ENCODE measurements at regions not wholly inside any gene's neighbourhood (a gene's known extent, or its start where the extent isn't known, plus 50 kb on each side); places are given as distances from the start of the nearest gene placed in this dataset.

DNA sequence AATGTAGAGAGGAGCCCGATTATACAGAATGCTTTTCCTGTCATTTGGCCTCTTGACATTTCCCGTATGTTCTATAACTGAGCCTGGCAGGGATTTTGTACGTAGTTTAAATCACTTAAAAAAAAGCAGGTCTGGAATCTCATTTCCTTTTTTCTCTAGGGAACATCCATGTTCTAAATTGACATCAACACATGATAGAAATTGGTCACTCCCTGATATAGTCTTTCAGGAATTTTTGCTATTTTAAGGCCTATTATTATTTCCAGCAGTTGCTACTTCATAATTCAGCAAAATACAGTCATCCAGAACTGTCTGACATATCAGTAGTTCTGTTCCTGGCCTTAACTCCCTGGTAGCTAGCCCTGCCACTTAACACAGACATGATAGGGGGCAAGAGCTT, 565.7 kb upstream of the ZEB2 start:
- DNase-seq: no peak

DNA sequence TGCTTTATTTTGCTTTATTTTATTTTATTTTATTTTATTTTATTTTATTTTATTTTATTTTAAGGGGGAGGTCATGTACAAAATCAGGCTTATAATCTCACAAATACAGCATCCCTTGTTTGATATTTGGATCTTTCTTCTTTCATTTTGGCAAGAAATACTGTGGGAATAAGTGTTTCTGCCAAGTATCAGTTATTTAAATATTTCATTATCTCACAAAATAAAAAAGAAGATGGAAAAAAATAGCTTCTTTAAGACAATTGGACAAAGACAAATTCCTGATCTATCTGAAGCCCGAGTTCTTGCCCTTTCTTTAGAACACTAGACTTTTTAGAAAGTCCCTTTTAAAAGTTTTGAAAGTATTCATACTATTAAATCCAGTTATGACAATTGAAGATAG, 560.5 kb upstream of the ZEB2 start:
- no peak for DNase-seq

DNA sequence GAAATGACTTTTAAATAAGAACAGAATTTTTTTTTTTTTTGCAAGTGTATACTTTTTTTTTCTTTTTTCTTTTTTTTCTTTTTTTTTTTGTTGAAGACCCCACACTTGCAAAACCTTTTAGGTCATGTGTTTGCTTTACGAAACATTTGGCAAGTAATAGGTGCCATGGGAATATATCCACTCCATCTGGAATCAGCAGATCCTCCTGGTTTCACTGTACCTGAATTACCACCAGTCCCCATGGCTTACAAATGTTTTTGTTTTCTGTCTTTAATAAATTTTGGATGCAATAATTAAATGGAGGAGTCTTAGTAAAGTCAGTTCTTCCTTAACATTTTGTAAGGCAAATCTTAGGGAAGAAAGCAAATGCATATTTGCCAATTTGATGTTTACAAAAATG, 559.7 kb upstream of the ZEB2 start:
- DNase-seq: no peak

DNA sequence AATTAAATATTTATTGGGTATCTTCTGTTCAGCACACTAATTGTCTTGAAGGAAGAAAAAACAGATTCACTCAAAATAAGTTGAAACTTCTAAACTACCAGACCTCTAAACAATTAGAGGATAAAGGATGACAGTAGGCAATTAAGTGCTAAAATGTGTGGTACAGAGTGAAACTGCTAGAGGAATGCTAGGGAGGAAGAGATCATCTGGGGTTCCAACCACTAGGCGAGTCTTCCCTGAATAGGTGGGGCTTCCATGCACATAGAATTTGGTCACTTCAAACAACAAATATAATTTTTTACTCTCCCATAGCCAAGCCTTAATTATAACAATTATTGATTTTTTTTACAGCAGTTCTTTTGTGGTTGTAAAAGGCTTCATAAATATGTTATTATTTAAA, 559.0 kb upstream of the ZEB2 start:
- no peak for DNase-seq

DNA sequence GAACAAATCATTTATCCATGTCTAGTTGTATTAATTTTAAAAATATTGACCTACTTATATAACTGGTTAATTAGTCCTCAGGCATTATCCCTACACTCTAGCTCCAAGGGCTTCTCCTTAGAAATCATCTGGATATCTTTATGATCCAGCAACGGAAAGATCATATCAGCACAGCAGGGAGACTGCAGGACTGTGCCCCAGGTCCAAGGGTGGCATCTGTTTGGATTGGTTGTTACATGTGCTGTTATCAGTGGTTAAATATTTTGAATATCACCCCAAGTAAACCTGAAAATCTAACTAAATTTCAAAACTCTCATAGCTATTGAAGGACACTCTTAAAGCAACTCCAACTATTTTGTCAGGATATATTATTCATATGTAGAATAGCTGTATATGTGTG, 556.2 kb upstream of the ZEB2 start:
- no peak for DNase-seq

DNA sequence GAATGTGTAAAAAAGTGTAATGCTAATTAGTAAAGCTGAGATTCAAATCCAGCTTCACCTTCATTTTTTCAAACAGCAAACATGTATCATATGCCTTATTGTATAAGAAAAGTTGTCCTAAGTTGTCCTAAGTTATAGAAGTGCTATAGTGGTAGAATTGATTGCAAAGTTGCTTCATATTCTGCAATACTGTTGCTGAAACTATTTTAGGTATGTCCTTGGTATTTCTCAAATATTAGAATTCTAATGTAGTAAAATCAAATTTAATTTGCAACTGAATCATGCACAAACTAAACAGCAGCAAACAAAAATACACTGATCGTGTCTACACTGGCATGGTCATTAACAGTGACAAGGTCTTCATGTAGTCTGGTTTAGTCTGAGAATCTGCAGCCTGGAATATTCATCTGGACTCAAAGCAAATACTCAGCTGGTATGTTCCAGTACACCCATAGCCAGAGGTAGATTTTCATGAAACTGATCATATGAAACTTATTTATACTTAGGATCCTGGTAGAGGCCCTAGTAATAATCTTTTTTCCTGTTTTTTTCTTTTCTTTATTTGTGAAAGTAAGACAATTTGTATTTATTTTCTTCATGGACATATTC, 555.6 kb upstream of the ZEB2 start:
- DNase-seq: no peak

DNA sequence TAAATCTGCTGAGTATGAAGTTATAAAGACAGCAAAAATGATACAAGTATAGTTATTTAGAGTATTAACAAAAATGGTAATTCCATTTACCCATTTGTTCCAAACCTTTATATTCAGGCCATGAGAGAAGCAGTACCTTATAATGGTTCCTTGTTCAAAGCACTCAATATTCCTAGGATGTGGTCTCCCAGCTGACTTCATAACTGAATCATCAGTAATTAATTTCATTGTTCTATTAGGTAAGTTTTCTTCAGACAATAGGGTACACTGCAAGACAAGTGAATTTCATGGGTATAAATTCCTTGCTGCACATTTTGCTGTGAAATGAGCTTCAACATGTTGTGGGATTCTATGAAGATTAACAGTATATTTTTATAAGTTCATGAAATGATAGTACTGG, 550.8 kb upstream of the ZEB2 start:
- no peak for DNase-seq

DNA sequence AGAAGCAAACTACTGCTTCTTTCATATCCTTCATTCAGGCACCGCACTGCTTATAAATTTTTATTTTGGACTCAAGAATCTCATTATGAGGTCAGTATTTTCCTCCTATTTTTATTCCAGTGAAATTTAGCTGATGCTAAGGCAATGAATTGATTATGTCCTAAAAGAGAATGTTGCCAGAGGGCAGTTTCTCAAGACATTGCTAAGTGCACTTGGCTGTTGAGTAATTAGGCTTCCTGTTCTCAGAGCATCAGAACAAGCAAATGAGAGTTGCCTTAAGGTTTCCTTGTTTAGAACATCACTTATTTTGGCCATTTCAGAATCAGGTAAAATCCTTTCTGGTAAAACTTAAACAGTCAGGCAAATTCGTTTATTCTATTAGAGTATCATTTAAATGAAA, 548.6 kb upstream of the ZEB2 start:
- DNase-seq: no peak

DNA sequence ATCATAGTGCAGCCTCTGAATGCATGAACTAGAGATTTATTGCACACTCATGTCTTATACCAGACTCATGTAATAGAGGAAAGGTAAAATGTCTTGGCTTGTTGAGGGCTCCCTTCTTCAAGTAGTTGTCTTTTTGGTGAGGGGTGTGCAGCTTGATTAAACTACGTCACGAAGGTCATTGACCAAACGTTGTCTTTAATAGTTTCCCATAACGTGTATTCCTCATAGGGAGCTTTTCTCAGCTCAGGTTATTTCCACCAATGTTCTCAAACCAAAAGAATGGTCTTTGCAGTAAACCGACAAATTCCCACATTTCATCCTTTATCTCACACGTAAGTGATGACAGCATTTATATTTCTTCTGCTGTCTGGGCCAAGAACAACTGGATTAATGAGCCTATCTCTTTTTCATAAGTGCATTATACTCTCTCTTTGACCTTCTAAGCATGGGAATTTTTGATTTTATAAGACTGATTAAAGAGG, 547.7 kb upstream of the ZEB2 start:
- DNase-seq: no peak

DNA sequence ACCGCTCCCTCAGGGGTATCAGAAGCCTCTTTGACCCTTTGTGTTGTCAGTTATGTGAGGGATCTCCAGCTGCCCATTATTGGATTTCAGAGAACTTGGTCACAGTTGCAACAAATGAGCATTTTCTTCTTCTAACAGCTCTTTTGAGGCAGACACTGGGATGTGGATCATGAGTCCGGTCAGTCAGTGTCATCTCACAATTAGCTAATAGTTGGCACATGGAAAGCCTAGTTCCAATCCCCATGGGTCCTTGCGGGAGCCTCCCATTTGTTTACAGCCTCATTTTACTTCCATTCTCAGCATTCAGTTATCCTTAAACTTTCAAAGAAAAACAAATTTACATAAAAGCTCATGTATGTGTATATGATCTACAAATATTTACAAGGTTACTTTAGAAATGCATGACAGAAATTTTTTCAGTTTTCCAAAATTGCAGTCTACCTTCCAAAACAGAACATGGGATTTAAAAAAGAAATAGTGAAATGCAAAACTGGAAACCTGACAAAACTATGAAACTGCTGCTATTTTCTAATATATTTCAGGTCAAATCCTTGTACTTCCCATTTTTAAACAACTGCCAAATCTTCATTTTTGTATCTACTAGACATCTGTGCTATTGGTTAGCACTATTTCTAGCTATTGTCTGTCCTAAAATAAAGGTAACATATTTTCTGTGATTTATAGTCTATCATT, 547.1 kb upstream of the ZEB2 start:
- DNase-seq: no peak

DNA sequence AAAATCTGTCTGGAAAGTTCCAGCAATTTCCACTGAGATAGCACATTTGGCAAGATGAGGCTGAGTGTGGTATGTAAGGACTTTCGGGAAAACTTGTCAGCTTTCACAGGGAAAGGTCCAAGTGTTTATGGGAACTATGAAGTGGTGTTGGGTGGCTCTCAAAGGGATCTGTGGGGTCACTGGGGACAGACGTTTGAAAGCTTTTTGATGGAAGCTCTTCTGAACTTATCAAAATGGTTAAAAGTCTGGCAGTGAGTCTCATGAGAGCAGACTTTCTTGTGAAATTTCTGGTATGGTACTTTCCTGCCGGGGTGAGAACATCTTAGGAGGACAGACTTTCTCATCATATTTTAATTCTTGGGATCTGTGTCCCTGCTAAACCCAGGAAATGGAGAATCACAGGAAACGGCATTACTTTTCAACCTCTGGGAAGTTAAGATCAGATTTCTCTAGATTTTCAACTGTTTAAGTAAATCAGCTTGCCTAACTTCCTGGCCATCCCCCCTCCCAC, 546.3 kb upstream of the ZEB2 start:
- no peak for DNase-seq

DNA sequence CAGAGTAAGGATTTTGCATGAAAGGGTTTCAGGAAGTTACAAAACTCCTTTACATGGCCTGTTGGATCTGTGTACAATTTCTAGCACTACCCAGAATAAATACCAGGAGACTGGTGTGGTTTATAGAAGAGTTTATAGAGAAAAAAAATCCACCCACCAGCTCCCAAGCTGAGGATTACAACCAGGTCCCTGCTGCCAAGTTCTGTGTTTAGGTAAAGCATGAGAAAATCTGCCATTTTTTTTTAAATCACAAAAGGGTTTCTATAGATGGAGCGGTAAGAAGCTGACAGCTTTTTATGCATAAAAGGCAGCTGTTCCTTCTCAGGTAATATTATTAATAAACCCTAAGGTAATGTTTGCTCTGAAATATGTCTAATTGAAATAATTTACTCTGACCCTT, 545.4 kb upstream of the ZEB2 start:
- DNase-seq: no peak

DNA sequence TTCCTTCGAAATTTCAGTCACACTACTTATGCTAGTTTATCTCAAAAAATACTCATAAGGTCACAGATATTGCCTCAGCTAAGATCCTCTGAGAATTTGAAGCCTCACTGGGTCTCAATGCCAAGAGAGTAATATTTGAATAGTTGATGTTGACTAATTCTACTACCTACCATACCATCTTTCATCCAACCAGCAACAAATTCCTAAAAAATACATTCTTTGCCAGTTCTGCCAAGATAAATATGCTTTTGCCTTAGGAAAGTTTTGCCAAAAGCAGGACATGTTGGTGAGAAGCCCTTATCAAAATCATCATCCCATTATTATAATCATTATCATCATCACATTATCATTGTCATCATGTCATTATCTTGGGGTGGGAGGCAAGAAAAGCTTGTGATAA, 544.6 kb upstream of the ZEB2 start:
- DNase-seq: no peak

DNA sequence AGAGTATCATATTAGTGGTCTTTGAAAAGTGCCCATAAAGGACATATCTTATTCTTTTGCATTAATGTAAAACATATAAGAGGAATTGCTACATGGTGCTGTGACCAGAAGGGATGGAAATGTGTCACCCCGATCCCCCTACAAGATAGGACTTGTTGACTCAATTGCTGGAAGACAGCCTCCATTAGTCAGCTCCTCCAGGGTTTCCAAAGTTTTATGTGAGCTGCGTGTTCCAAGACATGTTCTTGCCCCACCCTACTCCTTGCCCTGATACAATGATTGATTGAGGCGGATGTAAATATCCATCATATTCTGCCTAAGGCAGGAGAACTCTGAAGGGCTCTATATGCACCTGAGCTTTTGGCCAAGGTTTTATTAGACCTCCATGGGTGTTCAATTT, 541.0 kb upstream of the ZEB2 start:
- DNase-seq: no peak

DNA sequence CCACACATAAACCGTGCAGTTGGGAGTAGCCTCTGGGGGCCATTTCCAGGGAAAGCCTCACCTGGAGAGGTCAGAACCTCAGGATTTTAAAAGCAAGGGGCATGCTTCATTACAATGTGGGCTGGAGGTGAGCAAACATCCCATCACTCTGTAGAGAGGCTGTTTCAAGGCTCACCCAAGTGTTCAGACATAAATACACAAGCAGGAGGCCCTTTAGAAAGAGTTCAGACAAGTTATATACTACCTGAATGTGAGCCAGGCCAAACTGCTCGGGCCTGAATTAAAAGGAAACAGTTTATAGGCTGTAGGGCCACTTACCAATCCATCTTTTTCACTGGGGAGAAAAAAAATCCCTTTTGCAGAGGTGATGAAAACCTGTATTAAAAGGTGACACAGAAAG, 540.0 kb upstream of the ZEB2 start:
- no peak for DNase-seq

DNA sequence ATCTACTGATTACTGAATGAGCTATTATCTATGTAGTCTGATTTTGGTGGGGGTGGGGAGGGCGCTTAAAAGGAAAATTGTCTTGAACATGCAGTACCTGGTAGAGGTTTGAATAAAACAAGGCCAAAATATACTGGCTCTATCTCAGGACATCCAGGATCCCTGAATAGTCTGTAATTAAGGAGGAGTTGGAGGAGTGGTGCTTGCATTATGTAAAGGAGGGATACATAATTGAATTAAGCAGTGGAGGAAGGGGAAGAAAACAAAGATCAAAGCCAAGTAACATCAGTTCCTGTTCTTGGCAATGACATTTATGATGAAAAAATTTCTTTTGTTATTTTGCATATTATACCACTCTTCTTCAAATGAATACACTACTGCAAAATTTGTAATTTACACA, 539.4 kb upstream of the ZEB2 start:
- DNase-seq: no peak

DNA sequence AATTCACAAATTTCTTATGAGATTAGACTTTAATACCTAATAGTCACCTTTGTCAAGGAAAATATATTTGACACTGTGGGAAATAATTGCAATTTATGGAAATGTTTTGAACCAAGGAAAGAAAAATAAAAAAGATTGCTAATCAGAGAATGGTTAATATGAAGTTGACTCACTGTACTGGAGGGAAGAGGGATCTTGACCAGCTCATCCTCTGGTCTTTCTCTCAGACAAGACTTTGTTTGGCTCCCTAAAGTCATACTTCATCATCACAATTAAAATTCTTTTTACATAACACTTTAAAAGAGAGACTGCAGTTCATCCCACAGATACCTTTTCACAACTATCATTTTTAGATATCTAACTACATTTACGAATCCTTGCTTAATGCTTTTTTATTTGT, 538.5 kb upstream of the ZEB2 start:
- DNase-seq: no peak

DNA sequence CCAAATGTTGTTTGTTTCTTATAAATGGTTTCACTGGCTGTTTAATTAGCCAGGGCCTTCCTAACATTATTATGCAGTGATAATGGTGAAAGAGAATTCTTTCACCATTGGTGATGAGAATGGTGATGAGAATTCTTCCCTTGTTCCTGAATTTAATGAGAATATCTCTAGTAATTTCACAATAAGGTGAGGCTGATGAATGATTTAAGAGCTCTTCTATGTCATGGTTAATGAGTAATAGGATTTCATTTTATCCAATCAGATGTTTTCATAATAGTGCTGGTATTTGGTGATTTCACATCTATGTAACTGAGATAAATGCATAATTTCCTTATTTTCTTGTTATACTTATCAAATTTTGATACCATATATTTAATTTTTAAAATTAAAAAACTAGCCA, 535.7 kb upstream of the ZEB2 start:
- no peak for DNase-seq

DNA sequence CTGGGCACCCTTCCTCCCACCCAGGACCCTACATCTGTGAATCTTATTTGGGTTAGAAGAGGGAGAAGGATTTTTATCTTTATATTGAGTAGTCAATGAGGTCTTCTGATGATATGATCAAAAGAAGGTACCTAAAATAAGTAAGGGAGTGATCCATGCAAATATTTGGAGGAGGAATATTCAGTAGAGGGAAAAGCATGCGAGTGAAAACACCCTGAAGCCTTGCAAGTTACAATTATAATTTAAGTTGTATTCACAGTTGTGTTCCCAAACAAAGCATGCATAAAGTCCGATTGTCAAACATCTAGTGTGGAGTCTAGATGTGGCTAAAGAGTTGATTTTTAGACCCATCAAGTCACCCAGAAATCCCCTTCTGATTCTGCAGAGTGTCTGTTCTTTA, 530.2 kb upstream of the ZEB2 start:
- DNase-seq: no peak

DNA sequence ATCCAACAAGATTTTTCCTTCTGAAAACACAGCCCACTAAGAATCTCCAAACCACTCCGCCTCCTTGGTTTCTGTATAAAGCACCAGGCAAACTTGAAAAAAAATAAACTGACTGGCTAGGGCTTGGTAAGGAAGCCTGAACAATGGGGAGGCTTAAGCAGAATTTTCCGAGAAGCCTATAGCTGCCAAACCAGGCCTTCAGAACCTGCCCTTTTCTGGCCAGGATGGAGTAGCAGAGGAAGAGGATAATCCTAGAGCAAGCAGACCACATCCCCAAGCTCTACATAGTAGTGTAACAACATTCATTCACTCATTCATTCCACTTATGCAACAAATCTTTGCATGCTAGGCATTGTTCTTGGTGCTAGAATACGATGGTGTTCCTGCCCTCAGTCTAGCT, 529.6 kb upstream of the ZEB2 start:
- DNase-seq: no peak

DNA sequence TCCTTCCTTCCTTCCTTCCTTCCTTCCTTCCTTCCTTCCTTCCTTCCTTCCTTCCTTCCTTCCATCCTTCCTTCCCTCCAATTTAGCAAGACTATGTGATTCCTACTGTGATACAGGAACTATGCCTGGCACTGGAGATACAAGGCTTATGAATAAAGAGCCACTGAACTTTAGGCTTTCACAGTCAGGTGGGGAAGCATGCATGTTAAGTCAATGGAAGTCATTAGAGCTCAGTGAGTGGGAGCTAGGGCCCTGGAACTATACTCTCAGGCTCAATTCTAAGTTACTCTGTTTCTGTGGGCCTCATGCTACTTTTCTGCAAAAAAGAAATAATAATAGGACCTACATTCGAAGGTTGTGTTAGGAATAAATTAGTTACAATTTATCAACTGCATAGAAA, 527.6 kb upstream of the ZEB2 start:
- DNase-seq: no peak

DNA sequence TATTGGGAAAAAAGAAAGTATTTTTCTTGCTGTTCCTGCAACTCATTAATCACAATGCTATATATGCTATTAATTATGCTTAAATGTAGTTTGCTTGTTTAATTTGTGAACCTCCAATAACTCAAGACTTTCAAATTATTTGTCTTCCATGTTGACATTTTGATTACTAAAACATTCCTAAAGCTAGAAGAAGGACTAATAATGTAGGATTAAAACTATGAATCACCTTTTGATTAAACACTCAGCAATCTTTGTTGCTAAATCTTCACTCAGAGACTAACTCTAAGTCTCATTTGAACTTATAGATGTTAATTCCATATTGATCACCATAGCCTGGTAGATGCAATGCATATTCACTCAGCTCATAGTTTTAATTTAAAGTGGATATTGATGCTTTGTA, 524.6 kb upstream of the ZEB2 start:
- DNase-seq: no peak

DNA sequence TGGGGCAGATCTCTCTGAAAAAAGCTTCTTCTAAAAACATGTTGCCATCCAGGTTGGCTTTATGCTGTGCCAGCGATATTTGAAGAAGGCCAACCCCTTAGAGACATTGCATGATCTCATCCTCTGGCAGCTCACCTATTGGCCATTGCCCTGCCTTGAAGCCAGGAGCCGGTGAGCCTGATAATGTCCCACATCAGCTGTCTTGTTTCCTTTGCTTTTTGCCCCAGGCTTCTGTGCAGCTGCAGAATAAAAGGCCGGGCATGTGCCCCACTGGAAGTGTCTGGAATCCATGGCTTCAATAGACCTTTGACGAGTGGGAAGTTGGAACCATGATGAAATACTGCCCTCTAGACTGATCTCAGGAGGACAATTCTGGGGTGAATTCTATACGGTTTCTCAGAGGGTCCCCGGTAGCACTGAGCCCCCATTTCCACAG, 523.5 kb upstream of the ZEB2 start:
- no peak for DNase-seq

DNA sequence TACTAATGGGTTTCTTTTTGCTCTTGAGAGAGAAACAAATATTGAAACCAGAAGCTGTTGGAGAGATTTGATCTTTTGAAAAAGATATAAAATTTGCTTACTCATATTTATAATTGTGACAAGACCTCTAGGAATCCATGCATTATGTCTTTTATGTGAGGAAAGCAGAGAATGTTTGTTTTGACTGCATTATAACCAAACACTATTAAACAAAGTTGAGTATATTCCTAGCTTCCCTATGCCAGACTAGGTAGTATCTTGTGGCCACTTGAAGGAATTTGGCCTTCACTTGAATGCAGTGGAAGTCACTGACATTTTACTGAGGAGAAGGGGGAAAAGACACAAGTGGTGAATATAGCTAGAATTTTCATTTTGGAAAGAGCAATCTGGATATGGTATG, 521.8 kb upstream of the ZEB2 start:
- DNase-seq: no peak

DNA sequence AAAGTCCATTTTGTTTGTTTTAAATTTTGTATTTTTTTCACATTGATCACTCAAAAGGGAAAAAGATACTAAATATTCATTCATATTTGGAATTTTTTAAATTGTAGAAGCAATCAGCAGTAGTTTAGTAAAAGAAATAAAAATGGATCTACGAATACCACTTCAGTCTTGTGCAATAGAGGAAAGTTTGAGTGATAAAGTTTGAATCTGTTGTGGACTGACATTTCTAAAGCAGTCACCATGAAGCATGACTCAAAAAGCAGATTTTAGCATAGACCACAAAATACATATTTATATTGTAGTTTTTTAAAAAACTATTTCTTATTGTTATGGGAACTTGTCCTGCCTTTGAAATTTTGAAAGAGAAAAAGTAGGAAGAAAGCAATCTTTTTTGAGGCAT, 520.5 kb upstream of the ZEB2 start:
- no peak for DNase-seq

Data from CD4-positive, alpha-beta T cell treated with Interleukin-10 for 1 hour (primary cell).